ENCODE measurements at regions not wholly inside any gene's neighbourhood (a gene's known extent, or its start where the extent isn't known, plus 50 kb on each side); places are given as distances from the start of the nearest gene placed in this dataset.

DNA sequence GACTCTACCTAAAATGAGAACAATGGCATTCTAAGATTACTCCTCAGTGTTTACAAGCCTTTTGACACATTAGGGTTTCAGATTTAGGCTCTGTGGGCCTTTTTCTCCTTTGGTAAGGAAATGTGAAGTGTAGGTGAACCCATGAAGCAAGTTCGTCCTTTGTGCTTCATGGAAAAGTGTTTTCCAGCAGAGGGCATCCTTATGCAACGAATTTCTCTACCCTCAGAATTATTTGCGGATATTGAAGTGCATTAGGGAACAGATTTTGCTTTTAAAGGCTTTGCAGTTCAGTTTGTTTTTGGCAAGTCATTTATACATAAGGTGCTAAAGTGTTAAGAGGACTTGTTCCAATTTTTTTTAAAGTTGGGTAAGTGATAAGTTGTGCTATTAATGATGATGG is 55.7 kb upstream of the FERMT1 start:
- no peak overlapping the region for H3K4me3 Mint-ChIP-seq (ENCODE audit: unreplicated experiment)
- no peaks in the 10 kb centered on the region for H3K27me3 Mint-ChIP-seq (ENCODE audit: insufficient read depth, unreplicated experiment)
- H3K9me3 Mint-ChIP-seq (ENCODE audit: unreplicated experiment): no peaks in the 10 kb centered on the region
- POLR2A ChIA-PET: no interaction called here
- BruUV-seq (replicated peaks): no TSS peak
- CTCF ChIA-PET: interaction anchor here (0.6 to 2.0 kb wide), 9 partner anchors 8 to 1107 kb away, joined by 3 to 13 read pairs (median 3); no protein-coding TSS in a partner anchor
- intact Hi-C loops (cut with micrococcal nuclease): loop anchor here (1.0 to 10.0 kb wide), 6 partner anchors 404 to 1749 kb away; partner anchors contain the start of gene BMP2
- no peaks in the 10 kb centered on the region for H3K36me3 Mint-ChIP-seq (ENCODE audit: insufficient read depth, unreplicated experiment)
- H3K4me1 Mint-ChIP-seq (ENCODE audit: insufficient read depth, unreplicated experiment): no peaks in the 10 kb centered on the region
- TF ChIP-seq, protein P1, sequence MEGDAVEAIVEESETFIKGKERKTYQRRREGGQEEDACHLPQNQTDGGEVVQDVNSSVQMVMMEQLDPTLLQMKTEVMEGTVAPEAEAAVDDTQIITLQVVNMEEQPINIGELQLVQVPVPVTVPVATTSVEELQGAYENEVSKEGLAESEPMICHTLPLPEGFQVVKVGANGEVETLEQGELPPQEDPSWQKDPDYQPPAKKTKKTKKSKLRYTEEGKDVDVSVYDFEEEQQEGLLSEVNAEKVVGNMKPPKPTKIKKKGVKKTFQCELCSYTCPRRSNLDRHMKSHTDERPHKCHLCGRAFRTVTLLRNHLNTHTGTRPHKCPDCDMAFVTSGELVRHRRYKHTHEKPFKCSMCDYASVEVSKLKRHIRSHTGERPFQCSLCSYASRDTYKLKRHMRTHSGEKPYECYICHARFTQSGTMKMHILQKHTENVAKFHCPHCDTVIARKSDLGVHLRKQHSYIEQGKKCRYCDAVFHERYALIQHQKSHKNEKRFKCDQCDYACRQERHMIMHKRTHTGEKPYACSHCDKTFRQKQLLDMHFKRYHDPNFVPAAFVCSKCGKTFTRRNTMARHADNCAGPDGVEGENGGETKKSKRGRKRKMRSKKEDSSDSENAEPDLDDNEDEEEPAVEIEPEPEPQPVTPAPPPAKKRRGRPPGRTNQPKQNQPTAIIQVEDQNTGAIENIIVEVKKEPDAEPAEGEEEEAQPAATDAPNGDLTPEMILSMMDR (IDR thresholded peaks at IDR 0.05; ENCODE audit: unreplicated experiment): peak; percentile 45
- DNase-seq (ENCODE audit: unreplicated experiment): peak; percentile 50
- H3K27ac Mint-ChIP-seq (ENCODE audit: low read depth, unreplicated experiment): no peak overlapping the region

GRCh38 chr20:6173481-6173880 is 50.7 kb upstream of the FERMT1 start:
- ChIA-PET CTCF (interaction anchor here (0.6 to 0.8 kb wide), 3 partner anchors 9 to 1115 kb away, joined by 3 to 6 read pairs (median 4); no protein-coding TSS in a partner anchor), POLR2A (no interaction called here)
- Mint-ChIP-seq H3K27ac (ENCODE audit: low read depth, unreplicated experiment) (no peak overlapping the region), H3K27me3 (ENCODE audit: insufficient read depth, unreplicated experiment) (no peaks in the 10 kb centered on the region), H3K36me3 (ENCODE audit: insufficient read depth, unreplicated experiment) (no peaks in the 10 kb centered on the region), H3K4me1 (ENCODE audit: insufficient read depth, unreplicated experiment) (no peaks in the 10 kb centered on the region), H3K9me3 (ENCODE audit: unreplicated experiment) (no peaks in the 10 kb centered on the region), H3K4me3 (ENCODE audit: unreplicated experiment) (no peak overlapping the region)
- DNase-seq (ENCODE audit: unreplicated experiment): no peak
- TF ChIP-seq, protein P1 (IDR thresholded peaks at IDR 0.05; ENCODE audit: unreplicated experiment): no peak
- BruUV-seq (replicated peaks): no TSS peak
- intact Hi-C loops (cut with micrococcal nuclease): loop anchor here (10.0 kb wide), 1 partner anchor 921 kb away; no protein-coding TSS in a partner anchor
